Activated naive CD4-positive, alpha-beta T cell treated with anti-CD3 and anti-CD28 coated beads, Interleukin-2, amount 10 ng/mL, durations not matched to agents 7 days and 5 days (primary cell): ENCODE measurements at regions not wholly inside any gene's neighbourhood (a gene's known extent, or its start where the extent isn't known, plus 50 kb on each side); places are given as distances from the start of the nearest gene placed in this dataset.
"Not testable (repeated sequence)": the region's sequence is repeated elsewhere in the genome, so short reads cannot be mapped to it uniquely, and the experiment has no call there.

ENCODE experiments used
- CTCF ChIA-PET: fragments of 350-600 bp; sonication (Branson Sonifier 250); formaldehyde crosslinking; loops from one replicate; lab custom pipeline; 2021; ENCODE audit warnings: antibody characterized with exemption; lab: Charles Lee
- DNase-seq: peaks from one replicate; pipeline ENCODE4 v3.0.0-alpha.2; 2020
- H3K27ac Mint-ChIP-seq: one replicate; pipeline ENCODE4 v1.8.0; 2021; ENCODE audit warnings: mild to moderate bottlenecking, moderate library complexity, mixed read lengths
- H3K27me3 Mint-ChIP-seq: one replicate; pipeline ENCODE4 v1.8.0; 2021; ENCODE audit warnings: mild to moderate bottlenecking, mixed read lengths
- H3K36me3 Mint-ChIP-seq: one replicate; pipeline ENCODE4 v1.8.0; 2021; ENCODE audit warnings: mixed read lengths
- H3K4me1 Mint-ChIP-seq: one replicate; pipeline ENCODE4 v1.8.0; 2021; ENCODE audit warnings: mixed read lengths
- H3K4me3 Mint-ChIP-seq: one replicate; pipeline ENCODE4 v1.8.0; 2021; ENCODE audit warnings: mild to moderate bottlenecking, moderate library complexity, mixed read lengths
- H3K9me3 Mint-ChIP-seq: one replicate; pipeline ENCODE4 v1.8.0; 2021; ENCODE audit warnings: mixed read lengths

GRCh38 chr6:11486959-11487358, 50.6 kb upstream of the TMEM170B start:
- DNase-seq, result no peak
- no peaks in the 10 kb centered on the region for H3K4me1 Mint-ChIP-seq
- H3K27me3 Mint-ChIP-seq, result peaks cover 4% of the 10 kb centered on the region
- CTCF ChIA-PET, result interaction anchor here (0.7 kb wide), 1 partner anchor 9 kb away, joined by 3 read pairs; no protein-coding TSS in a partner anchor
- no peaks in the 10 kb centered on the region for H3K36me3 Mint-ChIP-seq
- H3K9me3 Mint-ChIP-seq, result no peaks in the 10 kb centered on the region
- no peak overlapping the region for H3K4me3 Mint-ChIP-seq
- no peak overlapping the region for H3K27ac Mint-ChIP-seq

GRCh38 chr6:11486486-11486885, 51.1 kb upstream of the TMEM170B start:
- DNase-seq, result no peak
- Mint-ChIP-seq H3K4me3 (no peak overlapping the region), H3K36me3 (no peaks in the 10 kb centered on the region), H3K4me1 (no peaks in the 10 kb centered on the region), H3K9me3 (no peaks in the 10 kb centered on the region), H3K27me3 (peaks cover 4% of the 10 kb centered on the region), H3K27ac (no peak overlapping the region)
- CTCF ChIA-PET, result no interaction called here

GRCh38 chr6:11486051-11486450, 51.5 kb upstream of the TMEM170B start:
- DNase-seq, result no peak
- no peaks in the 10 kb centered on the region for H3K9me3 Mint-ChIP-seq
- no peaks in the 10 kb centered on the region for H3K4me1 Mint-ChIP-seq
- peaks cover 4% of the 10 kb centered on the region for H3K27me3 Mint-ChIP-seq
- H3K4me3 Mint-ChIP-seq, result no peak overlapping the region
- no peaks in the 10 kb centered on the region for H3K36me3 Mint-ChIP-seq
- H3K27ac Mint-ChIP-seq, result no peak overlapping the region
- CTCF ChIA-PET, result interaction anchor here (2.0 kb wide), 1 partner anchor 10 kb away, joined by 20 read pairs; no protein-coding TSS in a partner anchor

GRCh38 chr6:11485271-11485670, 52.3 kb upstream of the TMEM170B start:
- Mint-ChIP-seq H3K4me3 (no peak overlapping the region), H3K27me3 (peaks cover 6% of the 10 kb centered on the region), H3K36me3 (no peaks in the 10 kb centered on the region), H3K4me1 (no peaks in the 10 kb centered on the region), H3K27ac (no peak overlapping the region), H3K9me3 (no peaks in the 10 kb centered on the region)
- no peak for DNase-seq
- CTCF ChIA-PET, result interaction anchor here (2.0 kb wide), 1 partner anchor 11 kb away, joined by 20 read pairs; no protein-coding TSS in a partner anchor

GRCh38 chr6:11484441-11484840, 53.1 kb upstream of the TMEM170B start:
- CTCF ChIA-PET, result interaction anchor here (2.0 kb wide), 1 partner anchor 11 kb away, joined by 20 read pairs; no protein-coding TSS in a partner anchor

GRCh38 chr6:11482616-11483015, 54.9 kb upstream of the TMEM170B start:
- no peaks in the 10 kb centered on the region for H3K36me3 Mint-ChIP-seq
- no peaks in the 10 kb centered on the region for H3K9me3 Mint-ChIP-seq
- no peak overlapping the region for H3K4me3 Mint-ChIP-seq
- H3K27ac Mint-ChIP-seq, result no peak overlapping the region
- DNase-seq, result no peak
- peaks cover 4% of the 10 kb centered on the region for H3K27me3 Mint-ChIP-seq
- H3K4me1 Mint-ChIP-seq, result no peaks in the 10 kb centered on the region
- CTCF ChIA-PET, result interaction anchor here (1.5 kb wide), 1 partner anchor 13 kb away, joined by 5 read pairs; no protein-coding TSS in a partner anchor

More at GRCh38 chr6:11484441-11484840, 53.1 kb upstream of the TMEM170B start:
- Mint-ChIP-seq H3K9me3 (no peaks in the 10 kb centered on the region), H3K4me3 (no peak overlapping the region), H3K27me3 (peaks cover 4% of the 10 kb centered on the region), H3K4me1 (no peaks in the 10 kb centered on the region), H3K36me3 (no peaks in the 10 kb centered on the region), H3K27ac (no peak overlapping the region)
- DNase-seq, result no peak

- no peak overlapping the region for H3K27ac Mint-ChIP-seq
- H3K4me1 Mint-ChIP-seq, result no peaks in the 10 kb centered on the region
- no peaks in the 10 kb centered on the region for H3K9me3 Mint-ChIP-seq
- no peaks in the 10 kb centered on the region for H3K36me3 Mint-ChIP-seq
- H3K27me3 Mint-ChIP-seq, result peaks cover 15% of the 10 kb centered on the region
- DNase-seq, result no peak
- CTCF ChIA-PET, result interaction anchor here (1.4 to 1.7 kb wide), 2 partner anchors 15 to 64 kb away, joined by 3 to 5 read pairs; no protein-coding TSS in a partner anchor
- no peak overlapping the region for H3K4me3 Mint-ChIP-seq
These were observed 57.0 kb upstream of the TMEM170B start for GRCh38 chr6:11480541-11480940.

GRCh38 chr6:11479296-11479695, 58.3 kb upstream of the TMEM170B start:
- CTCF ChIA-PET, result interaction anchor here (0.8 to 1.7 kb wide), 3 partner anchors 17 to 63 kb away, joined by 3 to 5 read pairs (median 3); no protein-coding TSS in a partner anchor
- Mint-ChIP-seq H3K4me1 (no peaks in the 10 kb centered on the region), H3K27ac (no peak overlapping the region), H3K27me3 (peaks cover 19% of the 10 kb centered on the region), H3K9me3 (no peaks in the 10 kb centered on the region), H3K36me3 (no peaks in the 10 kb centered on the region), H3K4me3 (no peak overlapping the region)
- no peak for DNase-seq

GRCh38 chr6:11478586-11478985, 59.0 kb upstream of the TMEM170B start:
- CTCF ChIA-PET, result no interaction called here
- Mint-ChIP-seq H3K27ac (no peak overlapping the region), H3K4me1 (no peaks in the 10 kb centered on the region), H3K9me3 (no peaks in the 10 kb centered on the region), H3K36me3 (no peaks in the 10 kb centered on the region), H3K4me3 (no peak overlapping the region), H3K27me3 (peaks cover 20% of the 10 kb centered on the region)
- DNase-seq, result no peak

- CTCF ChIA-PET, result interaction anchor here (1.3 kb wide), 1 partner anchor 21 kb away, joined by 4 read pairs; no protein-coding TSS in a partner anchor
- Mint-ChIP-seq H3K27ac (no peak overlapping the region), H3K36me3 (no peaks in the 10 kb centered on the region), H3K4me3 (no peak overlapping the region), H3K9me3 (no peaks in the 10 kb centered on the region), H3K27me3 (peaks cover 22% of the 10 kb centered on the region), H3K4me1 (no peaks in the 10 kb centered on the region)
- DNase-seq, result no peak
These were observed 62.5 kb upstream of the TMEM170B start for GRCh38 chr6:11475016-11475415.

- H3K27me3 Mint-ChIP-seq, result peaks cover 22% of the 10 kb centered on the region
- no peak for DNase-seq
These were observed 64.4 kb upstream of the TMEM170B start for GRCh38 chr6:11473008-11473740.

GRCh38 chr6:11471261-11471660, 66.3 kb upstream of the TMEM170B start:
- Mint-ChIP-seq H3K36me3 (no peaks in the 10 kb centered on the region), H3K27ac (no peak overlapping the region), H3K4me3 (no peak overlapping the region), H3K4me1 (no peaks in the 10 kb centered on the region), H3K27me3 (peaks cover 11% of the 10 kb centered on the region), H3K9me3 (no peaks in the 10 kb centered on the region)
- CTCF ChIA-PET, result no interaction called here
- no peak for DNase-seq

More at GRCh38 chr6:11473008-11473740, 64.4 kb upstream of the TMEM170B start:
- Mint-ChIP-seq H3K9me3 (no peaks in the 10 kb centered on the region), H3K4me1 (no peaks in the 10 kb centered on the region), H3K4me3 (no peak overlapping the region), H3K36me3 (no peaks in the 10 kb centered on the region), H3K27ac (no peak overlapping the region)
- CTCF ChIA-PET, result no interaction called here

- Mint-ChIP-seq H3K27me3 (peaks cover 11% of the 10 kb centered on the region), H3K27ac (no peak overlapping the region), H3K36me3 (no peaks in the 10 kb centered on the region), H3K4me1 (no peaks in the 10 kb centered on the region), H3K4me3 (no peak overlapping the region), H3K9me3 (no peaks in the 10 kb centered on the region)
- DNase-seq, result no peak
- CTCF ChIA-PET, result no interaction called here
These were observed 67.9 kb upstream of the TMEM170B start for GRCh38 chr6:11469684-11470083.

- H3K4me1 Mint-ChIP-seq, H3K9me3 Mint-ChIP-seq, H3K27me3 Mint-ChIP-seq, H3K27ac Mint-ChIP-seq, H3K4me3 Mint-ChIP-seq, DNase-seq, H3K36me3 Mint-ChIP-seq, CTCF ChIA-PET: not testable (repeated sequence)
These were observed 69.3 kb upstream of the TMEM170B start for GRCh38 chr6:11468271-11468670.

GRCh38 chr6:11467364-11467763, 70.2 kb upstream of the TMEM170B start:
- H3K27me3 Mint-ChIP-seq, result peaks cover 6% of the 10 kb centered on the region
- no peaks in the 10 kb centered on the region for H3K36me3 Mint-ChIP-seq
- H3K27ac Mint-ChIP-seq, result no peak overlapping the region
- H3K9me3 Mint-ChIP-seq, result no peaks in the 10 kb centered on the region
- no peak for DNase-seq
- CTCF ChIA-PET, result no interaction called here
- H3K4me3 Mint-ChIP-seq, result no peak overlapping the region
- no peaks in the 10 kb centered on the region for H3K4me1 Mint-ChIP-seq
